Islet of Langerhans (tissue), 1 donor: ENCODE measurements at regions not wholly inside any gene's neighbourhood (a gene's known extent, or its start where the extent isn't known, plus 50 kb on each side); places are given as distances from the start of the nearest gene placed in this dataset.

Source experiments
- FAIRE-seq: peaks from one replicate; lab custom pipeline; 2011; peaks lifted over from hg19 to GRCh38; lab: Jason Lieb, UNC

DNA sequence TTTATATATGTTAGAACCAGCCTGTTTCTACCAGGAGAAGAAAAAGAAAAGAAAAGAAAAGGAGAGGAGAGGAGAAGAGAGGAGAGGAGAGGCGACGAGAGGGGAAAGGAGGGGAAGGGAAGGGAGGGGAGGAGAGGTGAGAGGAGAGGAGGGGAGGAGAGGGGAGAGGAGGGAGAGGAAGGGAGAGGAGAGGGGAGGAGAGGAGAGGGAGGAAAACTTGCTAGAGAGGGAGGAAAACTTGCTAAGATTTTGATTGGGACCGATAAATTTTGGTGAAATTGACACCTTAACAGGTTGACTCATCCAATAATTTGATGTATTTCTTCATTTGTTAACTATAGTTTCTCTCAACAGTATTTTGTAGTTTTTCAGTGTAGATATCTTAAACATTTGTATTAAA, 164.0 kb upstream of the SYT1 start:
- FAIRE-seq = no peak

DNA sequence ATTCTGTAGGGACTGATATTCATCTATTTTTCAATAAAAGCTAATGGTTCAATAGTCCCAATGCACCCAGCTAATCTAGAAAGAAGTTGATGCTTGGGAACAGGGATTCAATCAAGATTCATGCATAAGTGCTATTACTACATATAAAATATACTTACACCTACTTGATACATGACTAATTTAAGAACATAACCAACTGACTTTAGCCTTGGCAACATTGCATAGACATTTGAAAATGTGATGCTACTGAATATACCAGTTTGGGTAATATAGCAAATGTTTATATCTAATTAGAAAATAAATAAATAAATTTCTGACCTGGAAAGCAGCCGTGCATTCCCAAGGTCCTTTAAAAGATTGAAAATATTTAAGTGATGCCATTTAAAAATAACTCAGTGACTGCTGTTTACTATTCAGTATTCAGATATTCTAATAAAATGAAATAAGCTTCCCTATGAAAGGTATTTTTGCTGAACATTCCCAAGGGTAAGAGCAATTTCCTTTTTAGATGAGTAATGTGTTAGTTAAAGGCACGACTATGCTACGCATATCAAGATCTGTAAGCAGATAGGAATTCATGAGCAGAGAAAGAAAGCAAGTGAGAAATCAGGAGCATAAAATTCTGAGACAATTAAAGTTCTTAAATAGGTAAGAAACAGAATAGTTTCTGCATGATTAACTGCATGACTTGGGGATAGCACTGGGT, 160.6 kb upstream of the SYT1 start:
- FAIRE-seq = no peak

DNA sequence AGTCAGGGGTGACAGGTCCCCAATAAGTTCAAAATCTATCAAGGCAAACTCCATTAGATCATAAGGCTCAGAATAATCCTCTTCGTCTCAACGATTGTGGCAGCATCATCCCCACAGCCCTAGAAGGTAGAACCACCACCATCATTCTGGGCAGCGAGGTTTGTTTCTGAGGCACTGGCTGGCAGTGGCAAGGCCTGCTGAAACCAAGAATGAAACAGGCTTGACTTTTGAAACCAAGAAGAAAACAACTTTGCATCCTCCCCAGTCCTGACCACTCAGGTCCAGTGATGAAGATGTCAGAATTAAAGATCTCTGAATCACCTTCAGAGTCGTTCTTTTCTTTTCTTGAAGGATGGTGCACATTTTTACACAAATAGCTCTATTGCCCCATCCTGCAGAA, 152.6 kb upstream of the SYT1 start:
- no peak for FAIRE-seq

DNA sequence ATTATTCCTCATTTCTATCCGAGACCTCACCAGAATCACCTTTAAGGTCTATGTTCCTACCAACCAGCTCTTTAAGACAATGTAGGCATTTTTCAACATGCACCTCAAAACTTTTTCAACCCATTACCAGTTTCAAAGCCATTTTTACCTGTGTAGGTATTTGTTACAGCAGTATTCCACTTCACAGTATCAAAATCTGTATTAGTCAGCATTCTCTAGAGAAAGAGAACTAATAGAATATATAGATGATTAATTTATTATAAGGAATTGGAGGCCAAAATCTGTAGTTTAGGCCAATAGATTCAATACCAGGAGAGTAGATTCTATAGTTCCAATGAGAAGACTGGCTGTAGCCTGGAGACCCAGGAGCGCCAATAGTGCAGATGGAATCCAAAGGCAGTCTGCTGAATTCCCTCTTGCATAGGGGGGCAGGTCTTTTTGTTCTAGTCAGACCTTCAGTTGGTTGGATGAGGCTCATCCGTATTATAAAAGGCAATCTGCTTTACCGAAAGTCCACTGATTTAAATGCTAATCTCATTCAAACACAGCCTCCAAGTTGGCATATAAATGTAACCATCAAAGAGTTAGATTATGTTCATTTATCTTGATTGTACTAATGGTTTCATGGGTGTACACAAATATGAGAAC, 151.6 kb upstream of the SYT1 start:
- FAIRE-seq = no peak

DNA sequence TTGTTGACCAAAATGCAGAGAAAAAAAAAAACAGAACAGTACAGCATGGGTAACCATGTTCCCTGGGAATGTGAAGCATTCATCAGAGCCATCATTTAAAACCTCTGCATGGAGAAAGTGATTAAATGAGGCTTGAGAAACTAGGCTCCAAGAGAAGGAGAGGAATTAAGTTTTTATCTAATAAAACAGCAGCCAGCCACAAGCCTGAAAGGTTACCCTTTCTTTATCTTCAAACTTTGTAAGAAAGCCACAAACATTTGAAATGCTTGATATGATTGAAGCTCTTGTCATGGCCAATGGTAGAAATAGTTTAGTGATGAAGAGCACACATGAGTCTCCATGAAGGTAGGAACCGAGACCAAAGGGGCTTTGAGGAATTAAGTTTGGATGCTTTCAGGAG, 144.9 kb upstream of the SYT1 start:
- FAIRE-seq = no peak

DNA sequence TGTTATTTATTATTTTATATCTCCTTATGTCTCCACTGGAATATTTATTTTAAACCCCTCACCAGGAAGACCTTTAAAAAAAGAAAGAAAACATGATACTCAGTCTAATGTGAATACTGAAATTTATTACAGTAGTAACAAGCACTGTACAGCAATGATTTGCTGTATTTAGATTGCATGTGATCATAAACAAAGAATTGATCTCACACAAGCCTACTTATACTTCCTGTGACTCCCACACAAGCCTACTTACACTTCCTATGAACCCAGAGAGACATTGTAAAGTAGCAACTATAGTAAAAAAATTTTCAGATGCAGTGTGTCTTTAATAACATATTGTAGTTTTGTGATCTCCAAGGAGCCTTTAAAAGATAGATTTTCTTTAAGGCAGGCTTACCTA, 142.7 kb upstream of the SYT1 start:
- no peak for FAIRE-seq

DNA sequence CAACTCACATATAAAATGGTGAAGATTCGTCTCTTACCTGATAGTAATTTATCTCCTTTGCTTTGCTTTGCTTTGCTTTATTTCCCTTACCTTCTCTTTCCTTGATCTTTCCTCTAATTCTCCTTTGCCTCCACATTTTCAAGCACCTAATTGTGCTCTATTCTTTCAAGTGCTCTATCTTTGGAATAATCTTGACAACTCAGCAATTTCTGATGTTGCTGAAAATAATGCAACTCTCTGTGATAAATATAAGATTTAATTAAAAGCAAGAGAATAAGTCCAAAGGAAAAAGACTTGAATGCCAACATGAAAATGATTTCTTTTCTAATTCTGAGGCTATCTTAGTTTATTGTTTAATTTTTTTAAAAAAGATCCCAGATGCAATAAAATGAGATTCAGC, 139.5 kb upstream of the SYT1 start:
- no peak for FAIRE-seq

DNA sequence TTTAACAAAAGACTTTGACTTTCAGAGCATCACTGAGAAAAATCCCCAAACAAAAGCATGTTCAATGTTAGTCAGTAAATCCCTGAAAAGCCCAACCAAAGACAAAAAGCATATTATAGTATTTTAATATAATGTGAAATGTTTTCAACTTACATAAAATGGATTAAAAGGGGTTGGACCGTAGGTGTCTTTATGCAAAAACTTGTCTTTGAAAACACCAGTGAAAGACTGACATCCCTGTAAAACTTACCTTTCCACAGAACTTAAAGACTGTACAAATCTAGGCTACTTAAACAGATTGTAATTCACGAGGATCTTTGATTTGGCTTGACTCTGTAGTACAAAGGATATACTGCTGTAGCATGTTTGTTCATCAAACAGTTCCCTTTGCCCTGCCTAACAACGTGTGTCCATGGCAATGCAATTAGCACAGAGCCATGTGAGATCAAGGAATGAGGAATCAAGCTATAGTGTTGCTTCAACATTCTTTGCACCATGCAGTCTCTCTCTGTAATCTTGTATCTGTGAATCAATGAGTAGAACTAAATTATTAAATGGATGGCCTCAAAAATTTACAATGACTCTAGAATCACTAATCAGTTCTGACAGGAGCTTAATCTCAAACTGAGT, 138.5 kb upstream of the SYT1 start:
- no peak for FAIRE-seq

DNA sequence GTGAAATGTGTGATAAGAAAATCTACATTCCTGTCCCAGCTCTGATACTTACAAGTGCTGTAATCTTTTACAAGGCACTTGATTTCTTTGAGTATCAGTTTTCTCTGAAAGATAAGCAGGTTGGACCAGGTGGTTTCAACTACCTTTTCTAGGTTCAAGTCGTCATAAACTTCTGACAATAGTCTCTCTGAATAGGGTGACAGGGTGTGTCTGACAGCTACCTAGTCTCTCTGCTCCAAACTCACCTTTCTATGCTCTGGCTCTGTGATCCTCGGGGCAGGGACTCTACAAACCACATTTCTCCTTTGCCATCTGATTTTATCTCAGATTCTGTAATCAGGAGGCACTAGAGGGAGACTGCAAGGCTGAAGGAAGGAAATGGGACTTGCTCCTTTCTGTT, 137.7 kb upstream of the SYT1 start:
- FAIRE-seq = no peak

DNA sequence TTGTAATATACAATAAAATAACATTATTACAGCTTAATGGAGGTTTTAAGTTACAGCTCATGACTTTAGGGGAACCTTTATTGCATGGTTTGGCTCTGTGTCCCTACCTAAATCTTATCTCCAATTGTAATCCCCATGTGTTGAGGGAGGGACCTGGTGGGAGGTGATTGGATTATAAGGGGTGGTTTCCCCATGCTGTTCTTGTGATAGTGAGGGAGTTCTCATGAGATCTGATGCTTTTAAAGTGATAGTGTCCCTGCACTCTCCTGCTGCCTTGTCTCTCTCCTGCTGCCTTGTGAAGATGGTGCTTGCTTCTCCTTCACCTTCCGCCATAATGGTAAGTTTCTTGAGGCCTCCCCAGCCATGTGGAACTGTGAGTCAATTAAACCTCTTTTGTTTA, 132.1 kb upstream of the SYT1 start:
- FAIRE-seq = no peak

DNA sequence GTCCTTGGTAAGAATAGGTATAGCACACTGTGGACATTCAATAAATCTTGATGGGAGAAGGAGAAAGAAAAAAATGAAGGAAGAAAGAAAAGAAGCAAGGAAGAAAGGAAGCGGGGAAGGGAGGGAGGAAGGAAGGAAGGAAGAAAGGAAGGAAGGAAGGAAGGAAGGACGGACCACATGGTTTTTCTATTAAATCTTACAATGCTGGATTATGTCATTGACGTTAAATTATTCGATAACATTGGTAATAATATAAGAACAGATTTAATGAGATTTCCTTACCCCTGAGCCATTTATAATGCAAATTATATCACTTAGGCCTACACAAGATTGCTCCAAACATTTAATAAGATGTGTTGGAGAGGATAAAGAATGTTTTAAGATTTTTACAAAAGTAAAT, 124.9 kb upstream of the SYT1 start:
- no peak for FAIRE-seq

DNA sequence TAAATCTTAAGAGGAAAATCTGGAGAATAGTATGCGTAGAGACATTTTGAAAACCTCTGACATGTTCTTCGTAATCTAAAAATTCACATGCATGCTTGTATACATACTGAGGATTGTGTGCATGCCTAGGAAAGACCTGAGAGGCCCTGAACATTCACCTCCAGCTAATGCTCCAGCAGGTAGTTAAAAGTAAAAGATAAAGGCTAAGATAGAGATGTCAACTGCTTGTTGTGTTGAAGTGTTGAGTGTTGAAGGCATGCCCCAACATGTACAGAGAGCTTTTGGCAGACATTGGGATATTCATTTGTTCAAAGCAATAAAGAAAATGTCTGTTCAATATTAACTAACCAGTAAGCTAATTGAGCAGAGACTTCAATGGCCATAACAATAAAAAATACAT, 118.6 kb upstream of the SYT1 start:
- no peak for FAIRE-seq

DNA sequence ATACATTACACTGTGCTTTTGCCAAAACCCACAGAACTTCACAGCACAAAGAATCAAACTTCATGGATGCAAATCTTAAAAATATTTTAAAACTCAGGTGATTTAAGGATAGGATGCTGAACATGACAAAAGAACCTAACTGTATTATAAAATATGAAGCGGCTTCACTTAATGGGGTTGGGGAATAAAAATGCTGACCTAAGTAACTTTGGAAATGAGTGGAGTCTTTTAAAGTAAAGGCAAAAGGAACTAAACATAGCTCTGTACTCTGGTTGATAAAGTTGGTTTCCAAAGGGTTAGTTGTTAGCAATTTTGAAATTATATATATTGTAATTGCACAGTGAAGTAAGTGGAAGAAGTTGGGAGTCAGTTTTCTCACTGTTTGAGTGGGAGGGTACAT, 111.5 kb upstream of the SYT1 start:
- no peak for FAIRE-seq

DNA sequence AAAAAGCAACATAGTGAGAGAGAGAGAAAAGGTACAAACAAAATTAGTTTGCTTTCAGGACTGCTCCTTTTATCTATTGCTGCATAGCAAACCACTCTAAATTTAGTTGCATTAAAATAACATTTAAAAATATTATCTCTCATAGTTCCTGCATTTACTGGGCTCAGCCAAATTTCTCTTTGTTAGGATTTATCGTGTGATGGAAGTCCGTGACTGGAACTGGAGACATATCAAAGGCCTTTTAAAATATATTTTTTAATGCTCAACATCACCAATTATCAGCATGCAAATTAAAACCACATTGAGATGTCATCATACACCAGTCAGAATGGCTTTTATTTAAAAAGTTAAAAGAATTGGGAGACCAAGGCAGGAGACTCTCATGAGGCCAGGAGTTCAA, 107.6 kb upstream of the SYT1 start:
- no peak for FAIRE-seq

DNA sequence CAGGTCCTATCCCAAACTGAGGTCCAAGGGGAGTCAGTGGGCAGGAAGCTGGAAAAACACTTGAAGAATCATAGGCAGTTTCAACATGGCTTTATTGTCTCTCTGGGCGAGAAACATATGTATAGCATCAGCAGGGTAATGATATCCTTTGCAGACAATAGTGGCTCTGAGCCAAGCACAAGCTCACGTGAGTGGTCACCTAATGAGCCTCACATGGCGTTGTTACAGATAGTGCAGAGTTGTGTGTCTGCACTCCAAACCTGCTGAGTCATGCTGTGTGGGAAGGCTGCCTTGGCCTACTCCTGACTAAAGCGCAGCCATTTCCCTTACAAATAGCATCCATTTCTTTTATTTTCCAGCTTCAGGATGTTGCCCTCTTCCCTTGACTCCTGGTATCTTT, 105.2 kb upstream of the SYT1 start:
- FAIRE-seq = no peak

DNA sequence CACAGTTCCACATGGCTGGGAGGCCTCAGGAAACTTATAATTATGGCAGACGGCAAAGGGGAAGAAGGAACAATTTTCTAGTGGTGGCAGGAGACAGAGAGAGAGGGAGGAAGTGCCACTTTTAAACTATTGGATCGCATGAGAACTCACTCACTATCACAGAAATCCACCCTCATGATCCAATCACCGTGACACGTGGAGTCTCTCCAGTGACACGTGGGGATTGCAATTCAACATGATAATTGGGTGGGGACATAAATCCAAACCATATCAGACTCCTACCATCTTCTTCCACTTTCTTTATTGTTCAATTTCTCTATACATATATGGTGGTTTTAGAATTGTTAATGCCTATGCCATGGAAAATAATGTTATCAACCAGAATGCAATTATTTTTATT, 103.7 kb upstream of the SYT1 start:
- no peak for FAIRE-seq

DNA sequence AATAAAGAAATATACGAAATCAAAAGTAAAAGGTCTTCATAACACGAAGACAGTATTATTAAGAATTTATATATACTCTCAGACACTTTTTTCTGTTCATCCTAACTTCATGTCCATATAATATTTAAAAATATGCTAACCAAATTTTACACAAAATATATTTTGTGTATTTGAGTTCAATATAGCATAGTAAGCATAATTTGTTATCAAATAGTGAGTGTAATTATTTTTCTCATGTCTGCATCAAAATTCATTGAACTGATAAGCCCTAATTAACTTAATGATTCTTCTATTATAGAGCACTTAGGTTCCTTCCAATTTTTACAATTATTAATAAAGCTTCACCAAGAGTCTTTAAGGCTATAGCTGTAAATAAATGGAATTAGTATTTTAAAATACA, 99.7 kb upstream of the SYT1 start:
- no peak for FAIRE-seq

DNA sequence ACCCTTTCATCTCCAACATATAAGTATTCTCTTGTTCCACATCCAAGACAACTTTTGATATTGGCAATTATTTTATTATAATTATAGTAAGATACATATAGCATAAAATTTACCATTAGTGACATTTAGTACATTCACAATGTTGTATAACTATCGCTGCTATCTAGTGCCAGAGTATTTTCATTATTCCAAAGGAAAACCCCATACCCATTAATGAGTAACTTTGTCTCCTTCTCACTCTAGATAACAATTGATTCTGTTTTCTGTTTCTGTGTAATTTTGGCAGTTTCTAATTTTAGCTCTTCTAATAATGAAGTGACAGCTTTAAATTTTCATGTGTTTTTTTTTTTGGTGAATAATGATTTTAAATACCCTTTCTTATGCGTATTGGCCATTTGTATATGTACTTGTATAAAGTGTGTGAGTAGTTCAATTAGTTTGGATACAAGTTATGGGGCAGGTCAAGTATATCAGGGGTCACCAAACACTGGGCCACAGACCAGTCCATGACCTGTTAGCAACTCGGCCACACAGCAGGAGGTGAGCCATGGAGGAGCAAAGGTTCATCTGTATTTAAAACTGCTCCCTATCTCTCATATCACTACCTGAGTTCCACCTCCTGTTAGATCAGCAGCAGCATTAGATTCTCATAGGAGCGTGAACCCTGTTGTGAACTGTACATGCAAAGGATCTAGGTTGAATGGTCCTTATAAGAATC, 97.2 kb upstream of the SYT1 start:
- no peak for FAIRE-seq

DNA sequence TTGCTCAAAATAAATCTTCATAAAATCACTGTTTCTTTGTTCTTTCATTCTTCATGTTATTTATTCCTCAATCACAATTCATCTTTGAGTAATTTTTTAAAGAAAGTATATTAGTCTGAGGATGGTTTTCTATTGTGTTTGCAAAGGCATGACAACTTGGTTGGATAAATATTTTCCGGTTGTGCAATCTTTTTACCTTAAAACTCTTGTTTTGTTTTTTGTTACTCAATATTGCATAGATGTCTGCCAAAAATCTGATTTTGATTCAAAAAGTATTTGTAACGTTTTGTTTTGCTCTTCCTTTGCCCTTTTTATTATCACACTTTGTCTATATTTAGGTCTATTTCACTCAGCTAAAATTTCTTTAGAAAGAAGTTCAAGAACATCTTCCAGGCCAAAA, 86.2 kb upstream of the SYT1 start:
- FAIRE-seq = no peak

DNA sequence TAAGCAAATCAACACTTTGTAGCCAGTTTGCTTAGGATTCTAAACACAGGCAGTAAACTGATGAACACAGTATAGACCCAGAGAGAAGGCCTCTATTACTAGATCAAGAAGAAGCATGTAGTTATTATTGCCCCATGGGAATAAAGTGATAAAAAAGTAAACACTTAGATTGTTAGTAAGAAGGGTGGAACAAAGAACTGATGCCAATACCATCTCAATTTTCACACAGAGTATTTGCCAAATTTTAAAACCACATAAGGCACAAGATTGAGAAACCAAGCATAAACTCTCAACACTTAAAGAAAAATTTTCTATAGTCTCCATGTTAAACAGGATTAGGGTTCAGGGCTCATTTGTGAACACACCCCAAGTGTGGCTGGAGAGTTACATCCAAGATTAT, 77.0 kb upstream of the SYT1 start:
- no peak for FAIRE-seq

DNA sequence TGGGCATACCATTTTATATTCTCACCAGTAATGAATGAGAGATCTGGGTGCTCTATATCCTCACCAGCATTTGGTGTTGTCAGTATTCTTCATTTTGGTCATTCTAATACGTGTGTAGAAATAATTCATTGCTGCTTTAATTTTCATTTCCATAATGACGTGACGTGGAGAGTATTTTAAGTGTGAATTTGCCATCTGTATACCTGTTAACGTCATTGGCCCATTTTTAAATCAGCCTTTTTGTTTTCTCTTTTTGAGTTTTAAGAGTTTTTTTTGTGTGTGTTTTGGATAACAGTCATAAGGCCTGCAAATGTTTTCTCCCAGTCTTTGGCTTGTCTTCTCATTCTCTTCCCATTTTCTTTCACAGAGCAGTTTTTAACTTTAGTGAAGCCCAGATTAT, 74.4 kb upstream of the SYT1 start:
- FAIRE-seq = no peak

DNA sequence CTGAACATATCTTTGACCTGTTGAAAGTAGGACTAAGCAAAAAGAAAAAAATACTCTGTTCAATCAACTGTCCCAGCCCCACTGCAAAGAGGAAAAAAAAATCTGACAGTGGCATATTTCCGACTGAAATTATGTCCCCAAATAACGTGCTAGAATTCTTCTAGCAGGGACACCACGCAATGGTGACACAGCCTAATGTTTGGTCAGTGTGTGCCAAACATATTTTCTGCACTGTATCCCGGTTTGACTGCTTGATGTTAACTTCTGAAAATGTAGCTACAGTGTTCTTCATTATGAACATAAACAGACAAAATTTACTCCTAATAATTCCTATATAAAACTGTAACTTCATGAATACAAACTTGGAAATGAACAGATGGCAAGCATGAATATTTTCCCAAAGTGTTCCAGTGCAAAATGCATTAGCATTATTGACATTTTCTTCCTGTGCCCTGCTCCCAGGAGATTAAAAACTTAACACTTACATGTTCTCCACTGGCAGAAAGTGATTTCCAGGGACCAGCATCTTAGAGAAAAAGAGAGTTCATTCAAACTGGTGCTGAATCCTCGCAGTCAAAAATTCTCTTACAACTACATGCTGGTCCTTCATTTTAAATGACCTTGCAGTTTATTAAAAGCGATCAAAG, 72.4 kb upstream of the SYT1 start:
- no peak for FAIRE-seq

DNA sequence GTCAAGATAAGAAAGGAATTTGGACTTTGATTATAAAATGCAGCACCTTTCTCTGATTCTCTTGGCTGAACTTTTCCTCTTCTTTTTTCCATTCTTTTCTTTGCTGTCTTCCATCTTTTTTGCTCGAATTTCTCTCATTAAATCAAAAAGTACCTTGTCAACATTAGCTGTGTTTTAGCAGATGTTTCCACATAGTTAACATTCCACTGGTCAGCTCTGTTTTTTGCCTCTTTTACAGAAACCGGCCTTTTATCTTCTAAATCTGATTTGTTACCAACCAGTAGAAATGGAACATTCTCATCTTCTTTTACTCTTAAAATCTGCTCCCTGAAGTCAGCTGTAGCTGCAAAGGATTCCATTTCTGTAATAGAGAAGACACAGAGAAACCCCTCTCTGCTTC, 71.1 kb upstream of the SYT1 start:
- no peak for FAIRE-seq
